ENCODE measurements at regions not wholly inside any gene's neighbourhood (a gene's known extent, or its start where the extent isn't known, plus 50 kb on each side); places are given as distances from the start of the nearest gene placed in this dataset.
A peak's percentile ranks its signal among the peaks of the same experiment; 100 is the strongest.

DNA sequence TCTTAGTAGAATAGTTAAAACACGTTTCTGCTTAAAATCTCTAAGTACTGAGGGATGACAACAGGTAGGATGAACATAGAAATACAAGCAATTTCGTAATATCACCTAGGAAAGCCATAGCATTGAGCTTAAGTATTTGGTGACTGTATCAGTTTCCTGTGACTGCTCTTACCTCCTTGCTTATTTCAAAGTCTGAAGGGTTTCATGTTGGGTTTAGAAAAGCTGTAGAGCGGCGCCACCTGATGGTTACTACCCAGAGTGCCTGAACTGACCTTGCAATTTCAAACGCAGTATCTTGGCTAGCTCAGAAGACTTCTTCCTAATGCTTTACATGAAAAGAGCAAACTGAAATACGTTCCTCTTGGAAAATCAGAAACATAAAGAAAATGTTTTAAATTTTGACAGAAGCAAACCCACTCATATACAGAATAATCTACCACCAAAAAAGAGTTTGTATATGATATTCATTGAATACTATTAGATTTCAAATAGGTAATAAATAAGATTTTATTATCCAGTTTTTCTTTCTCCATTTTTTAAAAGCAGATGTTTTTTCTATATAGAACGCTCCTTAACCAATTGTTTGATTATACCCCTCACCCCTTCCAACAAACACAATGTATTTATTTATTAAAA is 82.3 kb upstream of the RIPOR2 start:
- TF ChIP-seq POLR2A (IDR thresholded peaks at IDR 0.05) (no peak), CTCF (IDR thresholded peaks at IDR 0.05) (peak; percentile 22 to 40)
